Stimulated activated CD4-positive, alpha-beta T cell treated with anti-CD3 and anti-CD28 coated beads, Interleukin-15, amount 100 ng/mL, for 48 hours (primary cell): ENCODE measurements at regions not wholly inside any gene's neighbourhood (a gene's known extent, or its start where the extent isn't known, plus 50 kb on each side); places are given as distances from the start of the nearest gene placed in this dataset.

Source experiments
- DNase-seq, 2 donors: peaks; one replicate each; pipeline ENCODE4 v3.0.0-alpha.2; 2020; ENCODE audit warnings: low read depth in 2 of 2

DNA sequence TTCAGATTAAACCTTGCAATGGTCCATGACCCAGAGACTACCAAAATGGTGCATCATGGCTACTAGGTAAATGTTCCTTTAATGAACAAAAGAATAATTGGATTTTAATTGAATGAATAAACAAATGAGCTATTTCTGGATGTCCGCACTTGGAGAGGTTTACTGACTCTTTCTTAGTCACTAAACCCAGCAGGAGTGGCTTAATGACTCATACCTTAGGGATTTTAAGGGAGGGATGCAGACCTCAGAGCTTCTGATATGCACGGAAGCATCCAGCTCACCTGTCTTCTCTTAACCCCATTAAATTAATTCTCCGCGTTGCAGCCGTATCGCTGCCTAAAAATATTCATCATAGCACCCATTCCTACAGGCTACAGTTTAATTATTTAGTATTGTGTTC, 970.0 kb upstream of the SLC35B3 start:
- no peak for DNase-seq

- DNase-seq, result no peak
Measured at GRCh38 chr6:9404351-9405146, 969.2 kb upstream of the SLC35B3 start.

- DNase-seq, result no peak
Measured at GRCh38 chr6:9403736-9404135, 968.4 kb upstream of the SLC35B3 start.

- DNase-seq, result no peak
Measured at GRCh38 chr6:9401960-9402359, 966.6 kb upstream of the SLC35B3 start.

DNA sequence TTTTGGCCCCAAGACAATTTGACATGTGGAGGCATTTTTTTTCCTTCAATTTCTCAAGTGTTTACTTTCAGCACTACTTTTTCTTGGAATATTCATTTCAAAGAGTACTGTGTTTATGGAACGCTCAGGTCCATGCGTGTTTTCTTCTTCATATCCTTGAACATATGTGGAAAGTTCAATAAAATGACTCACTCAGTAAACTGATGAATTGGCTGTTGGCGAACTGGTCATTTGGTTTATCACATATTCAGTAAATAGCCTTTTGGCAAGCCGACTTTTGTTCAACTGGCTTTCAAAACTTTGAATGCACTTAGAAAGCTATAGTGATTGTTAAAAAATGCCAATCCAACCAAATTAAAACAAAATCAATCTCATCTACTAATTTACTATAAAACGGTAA, 964.6 kb upstream of the SLC35B3 start:
- no peak for DNase-seq

DNA sequence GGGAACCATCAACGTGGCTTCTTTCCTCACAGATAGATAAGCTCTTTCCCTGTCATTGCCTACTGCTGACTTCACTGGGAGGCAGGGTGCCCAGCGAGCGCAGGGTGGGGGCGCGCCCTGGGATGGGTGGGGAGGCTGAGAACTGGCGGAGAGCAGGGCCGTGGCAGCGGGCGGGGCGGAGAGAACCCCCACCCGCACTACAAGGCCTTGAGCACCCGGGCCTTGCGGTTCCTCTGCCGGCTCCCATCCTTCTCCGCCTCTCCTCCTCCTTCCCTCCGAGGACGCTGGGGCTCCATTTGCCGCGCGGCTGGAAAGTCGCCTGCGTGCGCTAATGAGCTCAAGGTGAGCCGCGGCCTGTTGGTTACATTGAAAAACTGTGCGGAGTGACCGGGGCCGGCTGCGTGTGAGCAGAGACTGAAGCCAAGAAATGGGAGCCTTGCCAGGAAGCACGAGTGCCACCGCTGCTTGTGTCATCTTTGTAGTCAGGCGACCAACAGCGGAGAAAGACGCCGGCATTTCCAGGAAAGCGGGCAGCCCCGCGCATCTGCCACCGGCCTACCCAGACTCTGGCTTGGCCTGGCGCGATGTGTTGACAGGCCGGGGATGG, 963.5 kb upstream of the SLC35B3 start:
- DNase-seq, result no peak

- DNase-seq, result no peak
Measured at GRCh38 chr6:9398071-9398766, 962.9 kb upstream of the SLC35B3 start.

DNA sequence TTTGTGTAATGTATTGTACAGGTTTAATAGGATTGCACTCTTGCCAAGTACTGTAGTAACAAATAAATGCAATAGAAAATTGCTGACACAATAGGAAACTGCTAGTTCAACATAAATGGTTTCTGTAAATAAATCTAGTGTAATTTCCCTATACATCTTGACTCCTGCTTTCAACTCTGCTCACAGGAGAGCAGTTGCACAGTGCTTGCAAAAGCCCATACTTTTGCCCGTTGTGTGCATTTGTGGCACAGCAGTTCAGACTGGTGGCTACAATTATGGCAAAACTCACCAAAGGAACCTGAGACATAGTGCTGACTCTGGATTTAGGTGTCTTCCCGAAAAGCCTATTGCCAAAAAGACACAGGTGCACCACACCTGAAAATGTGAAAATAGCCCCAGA, 953.3 kb upstream of the SLC35B3 start:
- no peak for DNase-seq

- no peak for DNase-seq
Measured at GRCh38 chr6:9380568-9380967, 945.2 kb upstream of the SLC35B3 start.

DNA sequence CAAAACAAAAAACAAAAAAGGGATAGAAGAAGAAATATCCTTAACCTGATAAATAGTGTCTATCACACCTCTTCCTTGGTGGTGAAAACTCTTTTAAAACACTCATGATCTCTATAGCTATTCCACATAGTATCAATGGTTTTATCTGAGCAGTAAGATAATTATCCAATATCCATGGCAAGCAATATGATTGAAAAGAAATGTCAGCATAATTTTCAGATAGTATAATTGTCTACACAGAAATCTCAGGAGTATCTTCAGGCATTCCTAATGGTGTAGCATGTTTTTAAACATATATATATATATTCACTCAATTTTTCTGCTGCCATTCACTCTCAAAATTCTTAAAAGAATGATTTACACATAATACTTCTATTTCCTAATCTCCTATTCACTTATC, 938.0 kb upstream of the SLC35B3 start:
- no peak for DNase-seq

- no peak for DNase-seq
Measured at GRCh38 chr6:9370480-9370879, 935.1 kb upstream of the SLC35B3 start.

- DNase-seq, result no peak
Measured at GRCh38 chr6:9365378-9365777, 930.0 kb upstream of the SLC35B3 start.

- no peak for DNase-seq
Measured at GRCh38 chr6:9361749-9362148, 926.4 kb upstream of the SLC35B3 start.

DNA sequence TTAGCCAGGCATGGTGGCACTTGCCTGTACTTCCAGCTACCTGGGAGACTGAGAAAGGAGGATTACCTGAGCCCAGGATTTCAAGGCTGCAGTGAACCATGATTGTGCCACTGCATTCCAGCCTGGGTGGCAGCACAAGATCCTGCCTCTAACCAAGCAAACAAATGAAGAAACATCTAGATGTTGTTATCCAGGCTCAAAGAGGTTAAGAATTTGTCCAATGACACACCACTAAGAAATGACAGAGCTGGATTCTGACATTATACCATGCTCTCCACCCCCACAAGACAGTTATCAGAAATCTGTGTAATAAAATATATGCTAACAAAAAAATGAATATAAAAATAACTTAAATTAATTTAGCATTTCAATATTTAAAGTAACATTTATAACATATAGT, 925.5 kb upstream of the SLC35B3 start:
- DNase-seq, result no peak

GRCh38 chr6:9347608-9348007, 912.3 kb upstream of the SLC35B3 start:
- DNase-seq, result no peak

- no peak for DNase-seq
Measured at GRCh38 chr6:9346923-9347322, 911.6 kb upstream of the SLC35B3 start.

DNA sequence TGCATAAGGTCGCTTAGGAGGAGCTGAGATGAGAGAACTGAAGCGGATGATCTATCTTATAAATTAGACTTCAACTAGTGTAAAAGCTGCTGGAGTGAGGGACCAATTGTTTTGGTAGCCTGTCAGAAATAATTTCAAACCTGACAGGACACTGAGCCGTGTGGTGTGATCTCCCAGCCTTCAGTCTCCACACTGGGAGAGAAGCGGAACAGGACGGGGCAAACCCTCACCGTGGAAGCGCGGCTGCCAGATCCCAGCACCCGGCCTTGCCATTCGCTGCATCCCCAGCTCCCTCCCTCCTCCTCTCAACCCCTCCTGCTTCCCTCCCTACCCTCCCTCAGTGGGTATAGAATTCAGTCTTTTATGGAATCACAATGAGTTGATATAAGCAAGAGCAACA, 900.1 kb upstream of the SLC35B3 start:
- no peak for DNase-seq

DNA sequence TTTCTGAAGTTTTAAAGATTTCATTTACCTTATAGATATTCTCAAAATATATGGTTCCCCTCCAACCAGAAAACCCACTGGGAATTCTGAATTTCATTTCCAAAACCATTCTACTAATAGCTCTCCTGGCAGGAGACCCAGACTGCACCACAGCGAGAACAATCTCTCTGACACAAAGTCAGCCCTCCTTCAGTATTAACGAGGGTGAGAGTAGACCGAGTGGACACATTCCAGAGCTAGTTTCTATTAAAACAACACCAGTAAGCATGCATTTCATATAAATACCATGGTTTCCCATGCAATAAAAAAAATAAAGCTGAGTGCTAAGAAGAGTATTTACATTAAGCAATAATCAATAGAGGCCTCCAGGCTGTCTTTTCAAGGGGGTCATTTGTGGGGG, 899.6 kb upstream of the SLC35B3 start:
- no peak for DNase-seq

DNA sequence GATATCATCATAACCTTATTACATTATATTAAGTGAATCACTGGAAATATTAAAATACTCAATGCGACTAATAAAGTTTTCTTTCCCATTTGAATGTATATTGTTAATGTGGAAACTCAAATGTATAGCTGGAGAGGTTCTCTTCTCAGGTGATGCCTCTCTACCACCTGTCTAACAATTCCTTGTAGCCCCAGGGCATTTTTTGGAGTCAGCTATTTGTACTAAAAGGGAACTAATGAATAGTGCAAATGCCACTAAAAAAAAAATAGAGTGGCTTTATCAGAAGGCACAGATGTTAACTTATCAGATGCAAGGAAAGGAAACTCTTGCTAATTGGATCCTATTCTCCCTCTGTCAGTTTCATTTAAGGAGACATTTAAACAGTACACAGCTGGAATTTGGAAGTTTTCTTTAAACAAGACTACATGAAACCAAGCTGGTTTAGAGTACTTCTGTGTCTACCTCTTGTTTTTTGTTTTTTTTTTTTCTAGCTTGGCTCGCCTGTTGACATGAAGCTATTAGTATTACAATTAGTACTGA, 897.0 kb upstream of the SLC35B3 start:
- no peak for DNase-seq

GRCh38 chr6:9316831-9317230, 881.5 kb upstream of the SLC35B3 start:
- DNase-seq, result no peak

GRCh38 chr6:9315966-9316650, 880.8 kb upstream of the SLC35B3 start:
- DNase-seq, result no peak

GRCh38 chr6:9308284-9308683, 872.9 kb upstream of the SLC35B3 start:
- DNase-seq, result no peak
